NB4 (cell line): ENCODE measurements at regions not wholly inside any gene's neighbourhood (a gene's known extent, or its start where the extent isn't known, plus 50 kb on each side); places are given as distances from the start of the nearest gene placed in this dataset.

Source experiments
- DNase-seq: peaks from one replicate; pipeline ENCODE4 v3.0.0; 2010; ENCODE audit warnings: low read depth
- H3K4me3 ChIP-seq: one replicate; pipeline ENCODE4 v1.5.1; 2011; ENCODE audit warnings: mild to moderate bottlenecking, low read depth, low read length, moderate library complexity
- CTCF ChIP-seq: IDR thresholded peaks from one replicate; pipeline ENCODE4 v1.5.1; 2012; ENCODE audit warnings: low read depth, low read length
- MAX ChIP-seq: IDR thresholded peaks from 2 replicates; pipeline ENCODE4 v1.6.1; 2011; ENCODE audit warnings: low read depth, low read length
- MYC ChIP-seq: IDR thresholded peaks from 2 replicates; pipeline ENCODE4 v1.6.1; 2011; ENCODE audit warnings: low read depth, low read length
- POLR2A ChIP-seq: IDR thresholded peaks from 2 replicates; pipeline ENCODE4 v1.6.1; 2011; ENCODE audit warnings: mild to moderate bottlenecking; ENCODE audit not compliant: insufficient read length; ENCODE audit errors: extremely low read depth

- H3K4me3 ChIP-seq = no peak overlapping the region
- TF ChIP-seq POLR2A = no peak
- DNase-seq = peak; percentile 37
Observed at GRCh38 chr4:32858971-32859370, 2138.8 kb downstream of the PCDH7 start.

DNA sequence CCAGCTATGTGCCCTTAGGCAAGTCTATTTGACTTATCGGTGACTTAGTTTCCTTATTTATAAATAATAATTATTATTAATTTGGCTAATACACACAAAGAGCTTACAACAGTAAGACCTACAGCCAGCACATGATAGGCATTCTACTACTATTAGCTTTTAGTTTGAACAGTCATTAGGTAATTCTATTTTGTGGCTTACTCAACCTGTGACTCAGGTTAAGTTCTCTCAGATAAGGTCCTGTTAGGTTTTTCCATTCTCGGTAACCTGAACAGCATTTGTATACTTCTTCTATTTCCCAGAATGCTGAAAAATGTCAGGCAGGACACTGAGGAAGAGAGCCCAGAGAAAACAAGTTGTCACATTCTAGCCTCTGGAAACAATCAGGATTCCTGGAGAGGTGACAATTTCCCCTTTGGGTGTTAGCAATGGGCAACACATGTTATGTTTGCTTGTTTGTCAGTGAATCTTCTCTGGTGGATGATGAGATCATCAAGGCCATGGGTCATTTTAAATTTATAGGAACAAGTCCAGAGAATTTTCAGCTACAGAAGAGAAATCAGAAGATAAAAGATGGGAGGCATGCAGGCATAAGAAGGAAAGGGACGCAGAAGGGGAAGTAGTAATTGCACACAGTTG, 2144.7 kb downstream of the PCDH7 start:
- no peak overlapping the region for H3K4me3 ChIP-seq
- DNase-seq = no peak
- no peak for TF ChIP-seq POLR2A
- TF ChIP-seq MAX = no peak

- no peak overlapping the region for H3K4me3 ChIP-seq
- no peak for DNase-seq
- TF ChIP-seq CTCF (no peak), MYC (no peak), POLR2A (no peak), MAX (no peak)
Observed at GRCh38 chr4:32876546-32876945, 2156.4 kb downstream of the PCDH7 start.

DNA sequence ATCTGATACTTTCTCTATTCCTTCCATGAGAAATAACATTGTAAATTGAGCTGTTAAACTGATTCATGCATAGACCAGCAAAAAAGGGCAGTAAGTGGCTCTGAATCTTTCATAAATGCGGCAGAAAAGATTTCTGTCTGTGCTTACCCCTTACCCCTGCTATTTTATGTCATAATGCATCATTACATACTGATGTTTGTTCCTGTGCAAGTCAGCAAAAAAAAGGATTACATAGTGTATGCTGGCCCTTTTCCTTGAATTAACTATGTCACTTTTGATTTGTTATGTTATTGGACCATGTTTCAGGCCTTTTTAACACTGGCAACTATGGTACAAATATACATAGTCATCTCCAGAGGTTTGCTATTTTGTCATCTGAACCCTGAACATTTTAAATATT, 2159.7 kb downstream of the PCDH7 start:
- DNase-seq = no peak
- no peak overlapping the region for H3K4me3 ChIP-seq
- TF ChIP-seq MAX (no peak), CTCF (no peak), MYC (no peak), POLR2A (no peak)

DNA sequence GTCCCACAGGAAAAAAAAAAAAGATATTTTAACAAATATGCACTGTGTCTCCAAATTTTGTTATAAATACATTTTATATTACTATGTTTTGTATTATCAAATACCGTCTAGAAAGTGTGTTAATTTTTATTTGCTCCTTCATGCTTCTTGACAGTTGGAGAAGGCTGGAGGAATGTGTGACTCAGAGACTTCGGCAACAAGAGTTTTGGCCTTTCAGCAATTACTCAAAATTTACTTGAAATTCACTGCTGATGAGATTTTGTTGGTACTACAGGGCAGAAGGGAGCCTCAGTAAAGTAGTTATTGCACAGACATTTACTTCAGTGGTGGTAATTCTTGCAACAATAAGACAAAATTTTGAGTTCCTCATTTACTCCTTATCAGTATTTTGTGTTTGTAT, 2164.0 kb downstream of the PCDH7 start:
- TF ChIP-seq MYC = no peak
- TF ChIP-seq CTCF = no peak
- DNase-seq = no peak
- no peak overlapping the region for H3K4me3 ChIP-seq

DNA sequence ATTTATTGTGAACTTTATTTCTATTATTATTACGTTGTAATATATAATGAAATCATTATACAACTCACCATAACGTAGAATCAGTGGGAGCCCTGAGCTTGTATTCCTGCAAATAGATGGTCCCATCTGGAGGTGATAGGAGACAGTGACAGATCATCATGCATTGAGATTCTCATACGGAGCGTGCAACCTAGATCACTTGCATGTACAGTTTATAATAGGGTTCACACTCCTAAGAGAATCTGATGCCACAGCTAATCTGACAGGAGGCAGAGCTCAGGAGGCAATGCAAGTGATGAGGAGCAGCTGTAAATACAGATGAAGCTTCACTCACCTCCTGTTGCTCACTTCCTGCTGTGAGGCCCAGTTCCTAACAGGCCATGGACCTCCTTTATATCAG, 2170.2 kb downstream of the PCDH7 start:
- H3K4me3 ChIP-seq = no peak overlapping the region
- DNase-seq = no peak
- TF ChIP-seq MAX (no peak), POLR2A (no peak), MYC (no peak), CTCF (no peak)

DNA sequence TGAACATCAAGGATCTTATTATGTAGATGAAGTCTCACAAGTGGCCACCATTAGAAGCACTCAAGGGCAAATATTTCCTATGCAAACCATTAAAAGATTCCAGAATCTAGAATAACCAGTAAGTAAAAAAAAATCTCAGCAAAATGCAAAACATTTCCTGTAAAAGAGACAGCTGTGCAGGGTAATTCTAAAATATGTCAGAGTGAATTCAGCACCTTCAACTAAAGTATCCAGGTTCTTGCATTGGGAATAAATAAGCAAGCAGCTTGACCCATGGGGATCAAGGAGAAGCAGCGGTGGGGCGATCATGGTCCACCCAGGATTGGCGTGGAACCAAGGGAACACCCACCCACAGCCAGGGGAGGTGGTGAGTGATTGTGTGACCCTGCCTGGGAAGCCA, 2188.9 kb downstream of the PCDH7 start:
- DNase-seq = no peak
- H3K4me3 ChIP-seq = no peak overlapping the region
- TF ChIP-seq MYC = no peak
- TF ChIP-seq POLR2A = no peak
- TF ChIP-seq MAX = no peak
- TF ChIP-seq CTCF = no peak
